Mesenchymal stem cell (in vitro differentiated cells and primary cell): ENCODE measurements at regions not wholly inside any gene's neighbourhood (a gene's known extent, or its start where the extent isn't known, plus 50 kb on each side); places are given as distances from the start of the nearest gene placed in this dataset.

Experiments used
- DNase-seq: peaks from one replicate; pipeline ENCODE4 v3.0.0-alpha.2; 2013
- H2AFZ ChIP-seq: one replicate; pipeline ENCODE4 v1.6.1; 2013; ENCODE audit warnings: low read depth, mild to moderate bottlenecking, control low read depth, inconsistent platforms, low read length, moderate library complexity
- H2AK5ac ChIP-seq: 2 replicates; pipeline ENCODE4 v1.6.1; 2013; ENCODE audit warnings: low read length, moderate library complexity, mild to moderate bottlenecking, inconsistent platforms; ENCODE audit not compliant: severe bottlenecking
- H2BK120ac ChIP-seq: one replicate; pipeline ENCODE4 v1.6.1; 2013; ENCODE audit warnings: low read depth, mild to moderate bottlenecking, inconsistent platforms, low read length, moderate library complexity
- H2BK12ac ChIP-seq, 2 experiments: one replicate each; pipeline ENCODE4 v1.6.1; 2013; ENCODE audit warnings: inconsistent platforms in 2 of 2, low read length in 2 of 2, mild to moderate bottlenecking in 2 of 2, moderate library complexity in 2 of 2, control low read depth in 1 of 2
- H2BK15ac ChIP-seq: one replicate; pipeline ENCODE4 v1.6.1; 2013; ENCODE audit warnings: mild to moderate bottlenecking, low read depth, inconsistent platforms; ENCODE audit not compliant: poor library complexity, severe bottlenecking
- H2BK5ac ChIP-seq: 2 replicates; pipeline ENCODE4 v1.6.1; 2013; ENCODE audit warnings: low read depth, mild to moderate bottlenecking, low read length, control low read depth, inconsistent platforms; ENCODE audit not compliant: poor library complexity, severe bottlenecking
- H3K14ac ChIP-seq, 2 experiments: one replicate each; pipeline ENCODE4 v1.6.1; 2013; ENCODE audit warnings: inconsistent platforms in 2 of 2, low read length in 2 of 2, control low read depth in 1 of 2, mild to moderate bottlenecking in 1 of 2, moderate library complexity in 1 of 2
- H3K18ac ChIP-seq, 2 experiments: one replicate each; pipeline ENCODE4 v1.6.1; 2013; ENCODE audit warnings: inconsistent platforms in 2 of 2, low read length in 2 of 2, control low read depth in 1 of 2, low read depth in 1 of 2, mild to moderate bottlenecking in 1 of 2
- H3K23ac ChIP-seq, 2 experiments: one replicate each; pipeline ENCODE4 v1.6.1; 2013; ENCODE audit warnings: inconsistent platforms in 2 of 2, low read length in 2 of 2, mild to moderate bottlenecking in 2 of 2, moderate library complexity in 2 of 2, control low read depth in 1 of 2
- H3K27ac ChIP-seq: 2 replicates; pipeline ENCODE4 v1.5.1; 2013; ENCODE audit warnings: mild to moderate bottlenecking, moderate library complexity, low read length, control low read depth, inconsistent platforms; ENCODE audit not compliant: poor library complexity, severe bottlenecking
- H3K27me3 ChIP-seq, 2 experiments: 2 replicates each; pipeline versions ENCODE4 v1.6.1 to v1.7.0; 2013; ENCODE audit warnings: low read length in 2 of 2, mild to moderate bottlenecking in 2 of 2, moderate library complexity in 2 of 2, control low read depth in 1 of 2, inconsistent platforms in 1 of 2; ENCODE audit not compliant: control insufficient read depth in 1 of 2, insufficient read depth in 1 of 2
- H3K36me3 ChIP-seq, 2 experiments: 2 replicates each; pipeline versions ENCODE4 v1.6.1 to v1.7.0; 2013; ENCODE audit warnings: low read length in 2 of 2, control low read depth in 1 of 2, inconsistent platforms in 1 of 2, low read depth in 1 of 2, mild to moderate bottlenecking in 1 of 2; ENCODE audit not compliant: insufficient read depth in 2 of 2, control insufficient read depth in 1 of 2
- H3K4ac ChIP-seq, 2 experiments: one replicate each; pipeline ENCODE4 v1.6.1; 2013; ENCODE audit warnings: inconsistent platforms in 2 of 2, low read length in 2 of 2, mild to moderate bottlenecking in 2 of 2, moderate library complexity in 2 of 2, control low read depth in 1 of 2, low read depth in 1 of 2
- H3K4me1 ChIP-seq: 2 replicates; pipeline ENCODE4 v1.6.1; 2013; ENCODE audit warnings: low read depth, low read length, control low read depth; ENCODE audit not compliant: control insufficient read depth, insufficient read depth
- H3K4me2 ChIP-seq: 2 replicates; pipeline ENCODE4 v1.6.1; 2013; ENCODE audit warnings: low read length, mild to moderate bottlenecking, inconsistent platforms; ENCODE audit not compliant: poor library complexity, severe bottlenecking
- H3K4me3 ChIP-seq, 2 experiments: 2 replicates each; pipeline versions ENCODE4 v1.5.1 to v1.7.0; 2013; ENCODE audit warnings: low read length in 2 of 2, mild to moderate bottlenecking in 2 of 2, control low read depth in 1 of 2, low read depth in 1 of 2; ENCODE audit not compliant: insufficient read depth in 1 of 2
- H3K79me1 ChIP-seq: replicated peaks from 2 replicates; pipeline ENCODE4 v1.6.1; 2013; ENCODE audit warnings: mild to moderate bottlenecking, control low read depth, low read length, inconsistent platforms; ENCODE audit not compliant: poor library complexity, severe bottlenecking
- H3K9ac ChIP-seq: 2 replicates; pipeline ENCODE4 v1.7.0; 2013; ENCODE audit warnings: mild to moderate bottlenecking, low read length, moderate library complexity
- H3K9me3 ChIP-seq: 2 replicates; pipeline ENCODE4 v1.7.0; 2013; ENCODE audit warnings: mild to moderate bottlenecking, low read length; ENCODE audit not compliant: control insufficient read depth
- H4K8ac ChIP-seq: one replicate; pipeline ENCODE4 v1.6.1; 2013; ENCODE audit warnings: inconsistent platforms, mild to moderate bottlenecking, low read length, moderate library complexity
- H4K91ac ChIP-seq: one replicate; pipeline ENCODE4 v1.6.1; 2013; ENCODE audit warnings: mild to moderate bottlenecking, low read length, inconsistent platforms
- WGBS: methylation state at CpG from one replicate; pipeline ENCODE4 v1.1.7; 2013; ENCODE audit warnings: mixed read lengths; 5-methylcytosine and 5-hydroxymethylcytosine counted together

DNA sequence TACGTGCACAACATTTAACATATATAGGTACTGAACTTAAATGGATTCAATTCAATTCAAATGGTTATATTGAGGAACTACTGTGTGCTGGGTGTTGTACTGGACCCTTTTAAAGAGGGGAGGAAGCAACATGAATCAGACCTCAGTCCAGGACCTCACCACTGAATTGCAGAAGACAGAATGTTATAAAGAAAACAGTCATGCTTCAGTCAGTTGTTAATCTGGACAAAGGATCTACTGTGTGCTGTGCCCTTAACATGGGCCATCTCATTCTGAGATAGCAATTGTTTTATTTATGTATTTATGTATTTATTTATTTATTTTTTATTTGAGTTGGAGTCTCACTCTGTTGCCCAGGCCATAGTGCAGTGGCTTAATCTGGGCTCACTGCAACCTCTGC lies 240.1 kb downstream of the HAPSTR1 start:
- H3K4me2 ChIP-seq, result no peak overlapping the region
- no peak overlapping the region for H4K91ac ChIP-seq
- no peaks in the 10 kb centered on the region for H3K9me3 ChIP-seq
- H4K8ac ChIP-seq, result no peak overlapping the region
- H2BK15ac ChIP-seq, result no peak overlapping the region
- no peaks in the 10 kb centered on the region for H3K27me3 ChIP-seq
- no peaks in the 10 kb centered on the region for H3K36me3 ChIP-seq
- DNase-seq, result no peak
- H2BK12ac ChIP-seq, result no peak overlapping the region
- H3K4me3 ChIP-seq, result no peak overlapping the region
- H3K4ac ChIP-seq, result no peak overlapping the region
- no peaks in the 10 kb centered on the region for H3K79me1 ChIP-seq
- H3K27ac ChIP-seq, result no peak overlapping the region
- no peak overlapping the region for H2AFZ ChIP-seq
- H3K4me1 ChIP-seq, result no peaks in the 10 kb centered on the region
- H3K23ac ChIP-seq, result no peak overlapping the region
- H2AK5ac ChIP-seq, result no peak overlapping the region
- WGBS, result no CpG with 5 or more reads among the region's 1 CpG
- H3K14ac ChIP-seq, result no peak overlapping the region
- H3K18ac ChIP-seq, result no peak overlapping the region
- no peak overlapping the region for H2BK5ac ChIP-seq
- H2BK120ac ChIP-seq, result no peak overlapping the region
- no peak overlapping the region for H3K9ac ChIP-seq

DNA sequence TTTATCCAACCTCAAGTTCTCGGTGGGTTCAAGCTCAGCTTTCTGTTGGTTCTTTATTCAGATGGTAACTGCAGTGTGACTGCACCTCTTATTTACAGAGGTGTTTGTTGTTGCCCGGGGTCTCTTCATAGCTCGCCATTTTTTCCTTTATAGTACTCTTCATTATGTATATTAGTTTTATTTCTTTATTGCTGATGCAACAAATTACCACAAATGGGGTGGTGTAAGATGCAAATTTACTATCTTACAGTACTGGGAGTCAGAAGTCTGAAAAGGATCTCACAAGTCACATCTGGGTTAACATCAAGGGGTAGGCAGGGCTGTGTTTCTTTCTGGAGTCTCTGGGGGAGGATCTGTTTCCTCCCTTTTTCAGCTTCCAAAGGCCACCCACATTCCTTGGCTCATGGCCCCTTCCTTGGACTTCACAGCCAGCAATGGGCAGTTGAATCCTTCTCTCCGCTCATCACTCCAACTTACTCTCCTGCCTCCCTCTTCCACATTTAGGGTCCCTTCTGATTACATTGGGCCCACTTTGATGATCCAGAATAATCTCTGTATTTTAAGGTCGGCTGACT lies 241.2 kb downstream of the HAPSTR1 start:
- H3K9me3 ChIP-seq, result no peaks in the 10 kb centered on the region
- H3K9ac ChIP-seq, result no peak overlapping the region
- no peak overlapping the region for H4K8ac ChIP-seq
- WGBS, result 85% methylated on average over 2 of the region's 5 CpGs
- no peaks in the 10 kb centered on the region for H3K79me1 ChIP-seq
- no peak overlapping the region for H2BK12ac ChIP-seq
- no peak overlapping the region for H3K4ac ChIP-seq
- no peak overlapping the region for H3K27ac ChIP-seq
- no peak overlapping the region for H4K91ac ChIP-seq
- H3K36me3 ChIP-seq, result no peaks in the 10 kb centered on the region
- no peak overlapping the region for H2AFZ ChIP-seq
- H3K4me1 ChIP-seq, result no peaks in the 10 kb centered on the region
- H2BK120ac ChIP-seq, result no peak overlapping the region
- H2BK5ac ChIP-seq, result no peak overlapping the region
- no peak overlapping the region for H2AK5ac ChIP-seq
- DNase-seq, result no peak
- no peak overlapping the region for H3K4me2 ChIP-seq
- no peak overlapping the region for H3K18ac ChIP-seq
- H3K27me3 ChIP-seq, result no peaks in the 10 kb centered on the region
- no peak overlapping the region for H3K14ac ChIP-seq
- no peak overlapping the region for H3K23ac ChIP-seq
- H2BK15ac ChIP-seq, result no peak overlapping the region
- H3K4me3 ChIP-seq, result no peak overlapping the region

DNA sequence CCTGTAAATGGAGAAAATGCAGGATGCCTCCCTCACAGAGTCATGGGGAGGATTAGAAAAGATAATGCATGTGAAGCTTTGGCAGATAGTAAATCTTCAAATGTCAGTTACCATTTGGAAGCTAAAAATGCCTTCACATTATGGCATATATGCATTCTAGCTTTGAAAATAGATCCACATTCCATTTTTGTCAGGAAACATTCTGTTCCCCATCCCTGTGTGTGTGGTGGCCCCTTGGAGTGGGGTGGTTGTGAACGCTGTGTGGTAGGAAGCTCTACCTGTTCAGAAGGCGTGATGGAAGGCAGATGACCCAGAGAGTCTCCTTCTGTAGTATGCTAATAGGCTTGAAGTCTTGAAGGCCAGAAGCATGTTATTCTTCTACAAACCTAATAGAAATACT lies 242.0 kb downstream of the HAPSTR1 start:
- Histone ChIP-seq H3K79me1 (no peaks in the 10 kb centered on the region), H2AK5ac (no peak overlapping the region), H3K4me2 (no peak overlapping the region), H3K4me3 (no peak overlapping the region), H3K27ac (no peak overlapping the region), H2BK5ac (no peak overlapping the region), H3K9ac (no peak overlapping the region), H3K4ac (no peak overlapping the region), H3K23ac (no peak overlapping the region), H2BK12ac (no peak overlapping the region), H3K18ac (no peak overlapping the region), H2AFZ (no peak overlapping the region), H4K8ac (no peak overlapping the region), H3K9me3 (no peaks in the 10 kb centered on the region), H3K14ac (no peak overlapping the region), H3K4me1 (no peaks in the 10 kb centered on the region), H4K91ac (no peak overlapping the region), H3K36me3 (no peaks in the 10 kb centered on the region), H3K27me3 (no peaks in the 10 kb centered on the region), H2BK15ac (no peak overlapping the region), H2BK120ac (no peak overlapping the region)
- no peak for DNase-seq
- 80% methylated on average over 2 of the region's 2 CpGs for WGBS

DNA sequence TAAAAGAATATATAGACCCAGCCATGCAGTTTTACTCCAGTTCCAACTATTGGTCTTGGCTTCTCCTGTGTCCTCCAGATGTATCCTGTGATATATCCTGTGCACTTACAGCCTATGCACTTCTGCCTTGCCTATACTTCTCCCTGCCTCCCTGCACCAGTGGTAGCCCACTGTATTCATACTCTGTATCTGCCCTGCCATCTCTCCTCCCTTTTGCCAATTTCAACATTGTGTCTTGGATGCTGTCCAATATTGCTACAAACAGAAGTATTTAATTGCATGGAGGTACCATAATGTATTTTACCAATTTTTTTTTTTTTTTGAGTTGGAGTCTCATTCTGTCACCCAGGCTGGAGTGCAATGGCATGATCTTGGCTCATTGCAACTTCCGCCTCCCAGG lies 242.7 kb downstream of the HAPSTR1 start:
- WGBS, result 64% methylated on average over 1 of the region's 1 CpG
- no peak overlapping the region for H3K4ac ChIP-seq
- no peaks in the 10 kb centered on the region for H3K36me3 ChIP-seq
- H4K91ac ChIP-seq, result no peak overlapping the region
- no peak overlapping the region for H3K4me3 ChIP-seq
- no peaks in the 10 kb centered on the region for H3K79me1 ChIP-seq
- no peak overlapping the region for H3K4me2 ChIP-seq
- no peak overlapping the region for H3K27ac ChIP-seq
- H2BK120ac ChIP-seq, result no peak overlapping the region
- DNase-seq, result no peak
- no peak overlapping the region for H2BK15ac ChIP-seq
- H2AK5ac ChIP-seq, result no peak overlapping the region
- H2BK5ac ChIP-seq, result no peak overlapping the region
- no peak overlapping the region for H4K8ac ChIP-seq
- H3K23ac ChIP-seq, result no peak overlapping the region
- H3K14ac ChIP-seq, result no peak overlapping the region
- H3K9ac ChIP-seq, result no peak overlapping the region
- H3K4me1 ChIP-seq, result no peaks in the 10 kb centered on the region
- H2BK12ac ChIP-seq, result no peak overlapping the region
- no peak overlapping the region for H3K18ac ChIP-seq
- no peaks in the 10 kb centered on the region for H3K9me3 ChIP-seq
- no peaks in the 10 kb centered on the region for H3K27me3 ChIP-seq
- H2AFZ ChIP-seq, result no peak overlapping the region
